GM11168 (cell line): ENCODE measurements at regions not wholly inside any gene's neighbourhood (a gene's known extent, or its start where the extent isn't known, plus 50 kb on each side); places are given as distances from the start of the nearest gene placed in this dataset.

Source experiments
- in situ Hi-C: fragments of 300-500 bp; cut with MboI; formaldehyde crosslinking; loops from one replicate; pipeline ENCODE4 v1.12.0; 2022; ENCODE audit warnings: low sequenced_read_pairs; ENCODE audit not compliant: unreplicated experiment

DNA sequence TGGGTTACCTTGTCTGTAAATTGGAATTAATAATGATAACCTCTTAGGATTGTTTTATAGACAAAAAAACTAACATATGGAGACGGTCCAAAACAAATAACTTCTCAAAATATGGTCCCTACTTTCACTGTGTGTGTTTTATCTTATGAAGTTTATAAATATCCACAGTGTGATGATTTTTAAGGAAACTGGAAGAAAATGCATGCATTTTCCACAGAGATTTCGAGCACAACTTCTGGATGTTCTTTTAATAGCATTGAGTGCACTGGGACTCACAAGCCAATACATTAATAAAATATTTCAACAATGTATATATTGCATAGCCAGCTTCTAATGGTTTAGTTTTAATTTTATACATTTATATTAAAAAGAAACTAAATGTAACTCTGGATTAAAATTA, 87.9 kb upstream of the SPHKAP start:
- in situ Hi-C loops = no loop called here

GRCh38 chr2:228268756-228269155, 87.3 kb upstream of the SPHKAP start:
- in situ Hi-C loops = no loop called here

DNA sequence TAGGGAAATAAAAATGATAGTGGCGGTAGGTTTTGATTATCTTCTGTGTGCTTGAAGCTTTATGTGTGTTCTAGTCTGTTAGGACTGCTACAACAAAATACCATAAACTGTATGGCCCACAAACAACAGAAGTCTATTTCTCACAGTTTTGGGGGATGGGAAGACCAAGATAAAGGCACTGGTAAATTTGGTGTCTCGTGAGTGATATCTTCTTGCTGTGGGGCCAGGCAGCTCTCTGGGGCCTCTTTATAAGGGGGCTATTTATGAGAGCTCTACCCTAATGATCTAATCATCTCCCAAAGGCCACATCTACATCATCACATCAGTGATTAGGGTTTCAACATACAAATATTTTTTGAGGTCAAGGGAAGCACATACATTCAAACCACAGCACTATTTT, 86.8 kb upstream of the SPHKAP start:
- in situ Hi-C loops = no loop called here

- in situ Hi-C loops = no loop called here
Measured at GRCh38 chr2:228263156-228263555, 81.7 kb upstream of the SPHKAP start.

DNA sequence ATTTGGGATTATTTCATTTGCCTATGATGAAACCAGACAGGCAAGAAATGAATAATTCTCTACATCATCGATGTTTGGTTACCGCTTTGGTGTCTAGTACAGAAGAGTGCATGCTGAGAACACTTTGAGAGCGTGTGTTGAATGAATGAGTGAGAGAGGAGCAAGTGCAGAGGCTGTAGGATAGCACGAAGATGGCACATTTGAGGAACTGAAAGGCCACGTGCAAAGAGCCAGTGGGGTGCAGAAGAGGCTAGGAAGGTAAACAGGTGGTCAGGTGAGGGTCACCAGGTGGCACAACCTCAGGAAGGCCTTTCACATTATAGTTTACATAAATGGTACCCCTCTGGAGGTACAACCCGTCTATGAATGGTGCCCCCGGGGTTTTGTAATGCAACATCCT, 80.1 kb upstream of the SPHKAP start:
- in situ Hi-C loops = no loop called here

GRCh38 chr2:228257379-228257778, 75.9 kb upstream of the SPHKAP start:
- in situ Hi-C loops = no loop called here

DNA sequence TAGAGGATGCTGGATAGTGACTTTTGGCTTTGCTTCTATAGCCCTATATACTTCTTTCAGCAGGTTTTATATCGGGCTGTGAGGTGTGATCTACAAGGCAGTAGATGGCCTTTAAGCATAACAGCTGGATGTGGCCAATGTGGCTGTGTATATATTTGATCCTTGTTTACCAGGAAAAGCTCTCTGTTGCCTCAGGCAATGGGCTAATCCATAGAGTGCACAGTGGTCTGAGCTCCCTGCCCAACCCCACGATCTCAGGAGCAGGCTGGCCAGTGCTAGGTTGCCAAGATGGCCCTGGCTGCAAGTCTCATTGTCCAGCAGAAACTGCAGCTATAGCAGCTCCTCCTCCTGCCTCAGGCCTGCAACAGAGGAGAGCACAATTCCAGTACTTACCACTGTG, 72.3 kb upstream of the SPHKAP start:
- in situ Hi-C loops = no loop called here

- in situ Hi-C loops = no loop called here
Measured at GRCh38 chr2:228247335-228247734, 65.8 kb upstream of the SPHKAP start.

DNA sequence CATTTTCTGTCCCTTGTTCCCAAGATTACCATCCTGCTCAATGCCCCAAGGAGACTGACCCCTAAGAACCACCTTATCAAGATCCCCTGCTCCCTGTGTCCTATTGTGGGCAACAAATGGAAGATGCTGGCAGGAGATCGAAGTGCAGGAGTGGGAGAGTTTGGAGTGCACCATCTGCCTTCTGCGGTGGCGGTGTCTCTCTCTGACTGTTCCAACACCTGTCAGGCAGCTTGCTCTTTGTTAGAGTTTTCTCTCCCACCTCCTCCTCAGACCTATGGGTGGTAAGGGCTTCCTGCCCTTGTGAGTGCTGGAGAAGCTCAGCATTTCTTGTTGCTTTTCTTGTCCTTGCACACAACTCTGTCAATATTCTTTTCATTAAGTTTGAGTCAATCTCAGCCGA, 64.1 kb upstream of the SPHKAP start:
- in situ Hi-C loops = no loop called here

DNA sequence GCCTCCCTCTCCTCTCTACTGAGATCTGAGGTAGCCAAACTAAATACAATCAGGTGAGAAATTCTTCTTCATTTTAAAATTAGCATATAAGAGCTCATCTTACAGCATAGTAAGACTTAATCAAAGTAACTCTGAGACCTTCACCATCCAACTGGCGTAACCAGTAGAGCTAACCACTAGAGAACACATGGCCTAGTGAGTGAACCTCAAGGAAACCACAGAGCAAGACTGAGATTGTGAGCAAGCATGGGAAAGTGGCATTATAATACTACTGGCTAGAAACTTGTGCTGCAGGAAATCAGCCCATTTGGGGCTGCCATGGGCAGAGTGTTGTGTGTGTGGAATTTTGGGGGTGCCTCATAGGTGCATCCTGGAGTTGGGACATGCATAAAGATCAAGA, 61.1 kb upstream of the SPHKAP start:
- in situ Hi-C loops = no loop called here

DNA sequence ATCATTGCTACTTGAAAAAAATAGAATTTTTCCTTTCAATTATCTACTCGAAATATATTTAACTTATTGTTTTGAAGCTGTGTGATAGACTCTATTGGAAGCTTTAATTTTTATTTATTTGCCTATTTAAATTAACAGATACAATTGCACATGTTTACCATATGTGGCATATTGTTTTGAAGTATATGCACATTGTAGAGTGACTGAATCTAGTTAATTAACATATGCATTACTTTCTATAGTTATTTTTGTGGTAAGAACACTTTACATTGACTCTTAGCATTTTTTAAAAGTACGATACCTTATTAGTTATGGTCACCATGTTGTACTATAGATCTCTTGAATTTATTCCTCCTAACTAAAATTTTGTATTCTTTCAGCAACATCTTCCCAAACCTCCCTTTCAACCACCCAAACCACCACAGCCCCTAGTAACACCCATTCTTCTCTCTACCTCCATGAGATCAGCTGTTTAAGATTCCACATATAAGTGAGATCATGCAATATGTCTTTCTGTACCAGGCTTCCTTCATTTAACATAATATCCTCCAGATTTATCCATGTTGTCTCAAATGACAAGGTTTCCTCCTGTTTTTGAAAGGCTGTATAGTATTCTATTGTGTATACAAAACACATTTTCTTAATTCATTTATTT, 58.5 kb upstream of the SPHKAP start:
- in situ Hi-C loops = no loop called here

DNA sequence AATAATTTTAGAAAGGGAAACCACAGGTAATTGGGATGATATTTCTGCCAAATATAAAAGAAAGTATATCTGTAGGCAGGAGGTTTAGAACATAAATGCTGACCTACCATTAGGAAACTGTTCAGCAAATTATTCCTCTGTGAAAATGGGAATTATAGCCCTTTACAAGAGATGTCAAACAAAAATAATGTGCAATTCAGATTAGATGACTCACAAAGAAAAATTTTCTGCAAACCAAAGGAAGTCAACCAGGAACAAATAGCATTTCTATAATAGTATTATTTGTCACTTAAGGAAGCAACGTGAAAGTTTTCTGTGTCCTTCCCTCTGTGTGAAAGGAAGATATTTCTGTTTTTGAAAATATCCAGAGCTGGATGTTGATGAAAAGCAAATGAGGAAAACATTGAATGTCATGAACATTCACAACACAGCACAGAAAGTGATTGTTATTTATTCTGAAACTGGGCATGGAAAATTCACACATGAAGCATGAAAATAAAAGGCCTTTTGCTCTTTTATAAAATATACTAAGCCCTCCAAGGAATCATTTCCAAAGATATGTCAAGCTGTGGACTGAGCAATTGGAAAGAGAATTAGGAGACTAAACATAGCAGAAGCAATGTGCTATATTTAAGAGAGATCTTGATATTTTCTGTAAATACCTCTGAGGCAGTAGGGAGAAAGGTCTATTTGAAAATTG, 57.9 kb upstream of the SPHKAP start:
- in situ Hi-C loops = no loop called here
